Right lobe of liver (tissue), 6 donors: ENCODE measurements at regions not wholly inside any gene's neighbourhood (a gene's known extent, or its start where the extent isn't known, plus 50 kb on each side); places are given as distances from the start of the nearest gene placed in this dataset.

ENCODE experiments used
- ATAC-seq, 4 donors: fragments of 200-7000 bp; cut with Tn5 transposase; one replicate each; pipeline ENCODE4 v1.9.1; 2020; ENCODE audit warnings: mild to moderate bottlenecking in 4 of 4, moderate library complexity in 4 of 4
- DNase-seq, 3 donors: peaks; one replicate each; pipeline ENCODE4 v3.0.0-alpha.2; 2020
- H3K27ac ChIP-seq, 3 donors: fragments of 200-600 bp; one replicate each; pipeline ENCODE4 v1.8.0; 2022
- H3K27me3 ChIP-seq, 2 donors: fragments of 200-600 bp; one replicate each; pipeline ENCODE4 v1.8.0; 2022
- H3K36me3 ChIP-seq, 4 donors: fragments of 200-600 bp; sonication (generic) in 1 of 4; one replicate each; pipeline versions ENCODE4 v1.5.1 to v1.8.0; 2017 to 2022; ENCODE audit warnings: control low read depth in 1 of 4
- H3K4me1 ChIP-seq, 4 donors: fragments of 200-600 bp; sonication (generic) in 1 of 4; one replicate each; pipeline versions ENCODE4 v1.5.1 to v1.8.0; 2017 to 2022; ENCODE audit warnings: control low read depth in 1 of 4
- H3K4me3 ChIP-seq, 3 donors: fragments of 200-600 bp; one replicate each; pipeline ENCODE4 v1.8.0; 2022
- H3K9me3 ChIP-seq, 4 donors: fragments of 200-600 bp; sonication (generic) in 1 of 4; one replicate each; pipeline versions ENCODE4 v1.5.1 to v1.8.0; 2017 to 2022; ENCODE audit warnings: control low read depth in 1 of 4
- CTCF ChIP-seq, 4 donors: fragments of 200-600 bp in 3 of 4; fragments of 450-650 bp in 1 of 4; IDR thresholded peaks; one replicate each; pipeline versions ENCODE4 v1.5.1 to v1.8.0; 2016 to 2022; ENCODE audit warnings: antibody characterized with exemption in 4 of 4, mild to moderate bottlenecking in 2 of 4
- POLR2A ChIP-seq: fragments of 450-650 bp; IDR thresholded peaks from one replicate; pipeline ENCODE4 v1.6.1; 2017; ENCODE audit warnings: antibody characterized with exemption, mild to moderate bottlenecking
- WGBS: methylation state at CpG from one replicate; pipeline ENCODE4 v1.1.6; 2018; ENCODE audit warnings: low coverage, low lambda C conversion rate; ENCODE audit not compliant: insufficient coverage; ENCODE audit errors: missing lambda C conversion rate; 5-methylcytosine and 5-hydroxymethylcytosine counted together
- intact Hi-C, 2 donors: fragments of 100-400 bp; cut with DNase I; formaldehyde crosslinking; loops; one replicate each; pipeline versions ENCODE4 v1.11.2 to v1.14.1; 2022
- donor health status: DM: no; HTN: yes; CAD: no.
- donor health status: DM: no; HTN: no; CAD: no.
- donor health status: DM: no; HTN: no; CAD: no.
- donor health status: DM: no; HTN: yes; CAD: no.
- donor health status: DM: no; HTN: yes; CAD: no.

- no peak overlapping the region for H3K27ac ChIP-seq
- no peak overlapping the region for H3K4me3 ChIP-seq
- WGBS, result 82% methylated on average over 3 of the region's 3 CpGs
- ATAC-seq, result no peak
- H3K27me3 ChIP-seq, result peaks cover 9 to 18% of the 10 kb centered on the region in 2 donors
- no peak for TF ChIP-seq CTCF (IDR thresholded peaks at IDR 0.05)
- no peak for TF ChIP-seq POLR2A
- no peaks in the 10 kb centered on the region for H3K36me3 ChIP-seq
- DNase-seq, result no peak
- H3K9me3 ChIP-seq, result no peaks in the 10 kb centered on the region
- intact Hi-C loops, result no loop called here
- H3K4me1 ChIP-seq, result no peaks in the 10 kb centered on the region
These were observed 73.2 kb upstream of the PAX2 start for GRCh38 chr10:100672199-100672598.

- peaks cover 4 to 14% of the 10 kb centered on the region in 2 donors for H3K27me3 ChIP-seq
- 38% methylated on average over 6 of the region's 6 CpGs for WGBS
These were observed 68.0 kb upstream of the PAX2 start for GRCh38 chr10:100677290-100677945.

GRCh38 chr10:100679327-100679726, 66.1 kb upstream of the PAX2 start:
- no peak for TF ChIP-seq CTCF (IDR thresholded peaks at IDR 0.05)
- no peak for TF ChIP-seq POLR2A
- Histone ChIP-seq H3K9me3 (no peaks in the 10 kb centered on the region), H3K27me3 (peaks cover 4 to 9% of the 10 kb centered on the region in 2 donors), H3K36me3 (no peaks in the 10 kb centered on the region), H3K27ac (no peak overlapping the region), H3K4me1 (no peaks in the 10 kb centered on the region), H3K4me3 (no peak overlapping the region)
- DNase-seq (no peak), ATAC-seq (no peak)
- 18% methylated on average over 3 of the region's 3 CpGs for WGBS
- intact Hi-C loops, result no loop called here

More at GRCh38 chr10:100677290-100677945, 68.0 kb upstream of the PAX2 start:
- no peak for DNase-seq
- H3K27ac ChIP-seq, result no peak overlapping the region
- no peak overlapping the region for H3K4me3 ChIP-seq
- TF ChIP-seq CTCF (IDR thresholded peaks at IDR 0.05), result no peak
- TF ChIP-seq POLR2A, result no peak
- no peak for ATAC-seq
- no peaks in the 10 kb centered on the region for H3K9me3 ChIP-seq
- intact Hi-C loops, result no loop called here
- H3K36me3 ChIP-seq, result no peaks in the 10 kb centered on the region
- no peaks in the 10 kb centered on the region for H3K4me1 ChIP-seq

DNA sequence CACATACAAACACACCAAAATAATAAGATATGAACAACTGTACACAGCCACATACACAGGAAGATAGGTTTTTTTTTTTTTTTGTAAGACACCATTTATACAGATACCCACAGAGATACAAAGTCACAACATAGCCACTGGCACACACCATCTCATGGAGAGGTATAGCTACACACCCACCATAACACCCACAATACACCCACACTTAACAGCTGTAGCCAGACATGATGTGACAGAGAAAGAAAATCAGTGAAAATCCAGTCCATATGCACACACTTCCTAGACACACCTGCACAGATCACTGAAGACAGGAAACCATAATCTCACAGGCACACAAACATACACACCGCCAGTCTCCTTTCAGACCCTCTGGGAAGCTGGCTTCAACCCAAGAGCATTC, 62.4 kb upstream of the PAX2 start:
- Histone ChIP-seq H3K27ac (no peak overlapping the region), H3K36me3 (no peaks in the 10 kb centered on the region), H3K27me3 (peaks cover 4 to 10% of the 10 kb centered on the region in 2 donors), H3K4me3 (no peak overlapping the region), H3K9me3 (no peaks in the 10 kb centered on the region), H3K4me1 (no peaks in the 10 kb centered on the region)
- ATAC-seq (no peak), DNase-seq (no peak)
- no peak for TF ChIP-seq POLR2A
- TF ChIP-seq CTCF (IDR thresholded peaks at IDR 0.05), result no peak
- 33% methylated on average over 1 of the region's 1 CpG for WGBS
- intact Hi-C loops, result no loop called here
